Effector memory CD4-positive, alpha-beta T cell (primary cell): ENCODE measurements at regions not wholly inside any gene's neighbourhood (a gene's known extent, or its start where the extent isn't known, plus 50 kb on each side); places are given as distances from the start of the nearest gene placed in this dataset.

ENCODE experiments used
- DNase-seq, 3 donors: peaks; one replicate each; pipeline ENCODE4 v3.0.0-alpha.2; 2020
- H3K27ac ChIP-seq: 2 replicates; pipeline ENCODE4 v1.7.0; 2013; ENCODE audit warnings: mild to moderate bottlenecking, low read length, moderate library complexity; ENCODE audit not compliant: insufficient read depth, poor library complexity, severe bottlenecking
- H3K27me3 ChIP-seq: replicated peaks from 2 replicates; pipeline ENCODE4 v1.7.0; 2013; ENCODE audit warnings: mild to moderate bottlenecking, low read length; ENCODE audit not compliant: insufficient read depth, control insufficient read depth, poor library complexity, severe bottlenecking
- H3K36me3 ChIP-seq: 2 replicates; pipeline ENCODE4 v1.7.0; 2013; ENCODE audit warnings: mild to moderate bottlenecking, low read length, moderate library complexity; ENCODE audit not compliant: control insufficient read depth, insufficient read depth
- H3K4me1 ChIP-seq: 2 replicates; pipeline ENCODE4 v1.7.0; 2013; ENCODE audit warnings: low read length, mild to moderate bottlenecking; ENCODE audit not compliant: control insufficient read depth, insufficient read depth, poor library complexity, severe bottlenecking
- H3K4me3 ChIP-seq: 2 replicates; pipeline ENCODE4 v1.7.0; 2013; ENCODE audit warnings: low read length, low read depth, mild to moderate bottlenecking; ENCODE audit not compliant: insufficient read depth, poor library complexity, severe bottlenecking
- H3K9me3 ChIP-seq: 2 replicates; pipeline ENCODE4 v1.7.0; 2013; ENCODE audit warnings: mild to moderate bottlenecking, low read length, moderate library complexity; ENCODE audit not compliant: control insufficient read depth

DNA sequence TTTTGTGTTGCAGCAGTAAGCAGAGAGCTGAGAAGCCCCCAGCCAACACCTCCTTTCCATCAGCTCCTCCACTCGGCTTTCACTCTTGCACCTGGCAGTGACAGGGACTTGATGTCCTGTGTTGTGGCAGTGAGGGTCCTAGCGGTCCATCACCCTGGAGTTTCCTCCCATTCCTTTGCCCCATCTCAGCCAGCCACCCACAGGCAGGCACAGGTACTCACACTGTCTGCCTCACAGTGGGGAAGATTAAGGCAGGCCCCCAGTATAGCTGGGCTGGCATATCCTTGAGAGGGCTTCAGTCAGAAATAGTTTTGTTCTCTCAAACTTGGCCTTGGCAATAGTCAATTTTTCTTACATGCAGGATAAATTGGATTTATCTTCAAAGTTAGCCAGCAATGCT is 362.7 kb downstream of the GADD45G start:
- no peaks in the 10 kb centered on the region for H3K36me3 ChIP-seq
- no peaks in the 10 kb centered on the region for H3K4me1 ChIP-seq
- H3K9me3 ChIP-seq: no peaks in the 10 kb centered on the region
- H3K27ac ChIP-seq: no peak overlapping the region
- H3K27me3 ChIP-seq: no peaks in the 10 kb centered on the region
- no peak overlapping the region for H3K4me3 ChIP-seq
- no peak for DNase-seq

- H3K9me3 ChIP-seq: no peaks in the 10 kb centered on the region
- no peaks in the 10 kb centered on the region for H3K36me3 ChIP-seq
- DNase-seq: no peak
- H3K27ac ChIP-seq: no peak overlapping the region
- no peak overlapping the region for H3K4me3 ChIP-seq
- H3K4me1 ChIP-seq: no peaks in the 10 kb centered on the region
- no peaks in the 10 kb centered on the region for H3K27me3 ChIP-seq
These were observed 364.4 kb downstream of the GADD45G start for GRCh38 chr9:89969156-89969675.

DNA sequence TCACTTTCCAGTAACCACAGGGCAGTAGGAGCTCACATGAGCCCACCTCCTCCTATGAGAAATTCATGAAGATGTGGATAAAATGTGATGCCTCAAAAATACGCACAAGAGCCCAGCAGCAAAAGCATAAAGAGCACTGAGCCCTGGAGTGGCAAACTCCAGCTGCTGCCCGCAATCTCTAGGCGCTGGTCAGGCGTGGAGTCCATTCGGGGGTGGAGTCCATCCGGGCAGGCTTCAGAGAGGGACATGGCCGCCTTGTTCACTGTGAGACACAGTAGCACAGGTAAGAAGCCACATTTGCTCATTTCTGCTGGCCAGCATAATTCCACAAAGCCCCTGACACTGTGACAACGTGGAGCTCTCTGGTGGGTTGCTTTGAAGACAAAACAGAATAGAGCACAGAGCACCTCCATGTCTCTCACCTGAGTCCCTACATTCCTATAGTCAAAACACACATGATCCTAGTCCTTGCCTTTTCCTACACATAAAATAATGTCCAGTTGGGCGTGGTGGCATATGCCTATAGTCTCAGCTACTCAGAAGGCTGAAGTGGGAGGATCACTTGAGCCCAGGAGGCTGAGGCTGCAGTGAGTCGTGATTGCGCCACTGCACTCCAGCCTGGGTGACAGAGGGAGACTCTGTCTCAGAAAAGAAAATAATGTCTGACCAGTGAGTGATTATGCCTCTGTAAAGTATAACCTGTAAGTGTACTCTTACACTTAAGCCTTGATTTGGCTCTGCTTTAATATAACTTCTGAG is 365.2 kb downstream of the GADD45G start:
- DNase-seq: no peak
- no peaks in the 10 kb centered on the region for H3K36me3 ChIP-seq
- no peaks in the 10 kb centered on the region for H3K4me1 ChIP-seq
- H3K9me3 ChIP-seq: no peaks in the 10 kb centered on the region
- no peak overlapping the region for H3K27ac ChIP-seq
- no peaks in the 10 kb centered on the region for H3K27me3 ChIP-seq
- no peak overlapping the region for H3K4me3 ChIP-seq

- H3K4me3 ChIP-seq: no peak overlapping the region
These were observed 365.9 kb downstream of the GADD45G start for GRCh38 chr9:89970701-89971100.

GRCh38 chr9:89972535-89972934 is 367.7 kb downstream of the GADD45G start:
- Histone ChIP-seq H3K27ac (no peak overlapping the region), H3K9me3 (no peaks in the 10 kb centered on the region), H3K36me3 (no peaks in the 10 kb centered on the region), H3K27me3 (no peaks in the 10 kb centered on the region), H3K4me1 (no peaks in the 10 kb centered on the region), H3K4me3 (no peak overlapping the region)
- DNase-seq: no peak

More at GRCh38 chr9:89970701-89971100, 365.9 kb downstream of the GADD45G start:
- DNase-seq: no peak
- Histone ChIP-seq H3K27ac (no peak overlapping the region), H3K4me1 (no peaks in the 10 kb centered on the region), H3K36me3 (no peaks in the 10 kb centered on the region), H3K27me3 (no peaks in the 10 kb centered on the region), H3K9me3 (no peaks in the 10 kb centered on the region)

DNA sequence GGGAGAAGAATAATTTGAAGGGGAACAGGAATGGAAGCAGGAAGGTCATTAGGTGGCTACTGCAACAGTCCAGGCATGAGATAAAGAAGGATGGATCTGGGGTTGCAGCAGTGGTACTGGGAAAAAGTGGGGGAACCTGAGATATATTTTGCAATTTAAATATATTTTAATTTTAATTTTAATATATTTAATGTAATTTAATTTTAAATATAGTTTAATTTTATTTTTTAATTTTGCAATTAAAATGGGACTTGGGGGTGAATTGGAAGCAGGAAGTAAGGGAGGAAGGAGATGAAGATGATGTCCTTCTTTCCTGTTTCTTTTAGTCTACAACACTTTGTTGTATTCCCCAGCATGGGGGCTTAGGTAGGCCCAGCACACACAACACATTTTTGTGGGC is 369.8 kb downstream of the GADD45G start:
- no peaks in the 10 kb centered on the region for H3K27me3 ChIP-seq
- H3K4me1 ChIP-seq: no peaks in the 10 kb centered on the region
- no peak overlapping the region for H3K27ac ChIP-seq
- no peaks in the 10 kb centered on the region for H3K36me3 ChIP-seq
- H3K9me3 ChIP-seq: no peaks in the 10 kb centered on the region
- H3K4me3 ChIP-seq: no peak overlapping the region
- DNase-seq: no peak

DNA sequence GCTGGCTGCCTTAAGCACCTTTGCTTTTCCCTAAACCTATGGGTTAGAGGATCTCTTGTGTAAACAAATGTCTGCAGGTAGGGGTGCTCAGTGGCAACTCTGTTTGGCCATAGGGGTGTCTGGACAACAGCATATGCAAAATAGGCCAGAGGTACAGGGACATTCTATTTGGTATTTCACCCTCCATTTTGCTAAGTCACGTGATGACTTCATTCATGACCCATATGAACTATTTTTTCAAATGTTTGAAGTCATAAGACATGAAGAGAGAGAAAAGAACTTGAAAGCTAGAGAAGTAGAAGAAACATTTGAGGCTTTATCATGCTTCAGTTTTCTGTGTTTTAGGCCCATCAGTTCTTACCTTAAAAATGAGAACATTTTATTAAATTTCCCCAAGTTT is 370.2 kb downstream of the GADD45G start:
- Histone ChIP-seq H3K4me3 (no peak overlapping the region), H3K27ac (no peak overlapping the region)

DNA sequence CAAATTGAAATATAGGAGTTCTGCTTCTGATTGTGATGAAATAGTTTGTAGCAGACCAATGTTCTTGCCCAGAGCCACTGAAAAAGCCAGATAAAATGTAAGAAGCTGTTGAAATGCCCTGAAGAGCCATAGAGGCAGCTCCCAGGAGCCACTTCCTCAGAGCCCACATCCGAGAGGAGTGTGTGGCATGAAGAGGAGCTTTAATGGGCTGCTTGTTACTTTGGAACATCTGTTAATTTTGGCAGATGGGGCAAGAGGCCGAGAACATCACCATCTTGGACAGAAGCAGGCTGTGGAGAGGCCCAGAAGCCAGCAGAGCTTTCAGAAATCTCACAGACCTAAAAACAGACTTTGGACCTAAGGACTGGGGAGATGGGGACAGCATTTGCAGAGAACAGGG is 370.8 kb downstream of the GADD45G start:
- no peaks in the 10 kb centered on the region for H3K36me3 ChIP-seq
- no peak overlapping the region for H3K27ac ChIP-seq
- H3K9me3 ChIP-seq: no peaks in the 10 kb centered on the region
- no peaks in the 10 kb centered on the region for H3K4me1 ChIP-seq
- H3K27me3 ChIP-seq: no peaks in the 10 kb centered on the region
- no peak overlapping the region for H3K4me3 ChIP-seq
- DNase-seq: no peak

More for the DNA sequence above, 370.2 kb downstream of the GADD45G start:
- no peak for DNase-seq
- no peaks in the 10 kb centered on the region for H3K9me3 ChIP-seq
- no peaks in the 10 kb centered on the region for H3K27me3 ChIP-seq
- H3K36me3 ChIP-seq: no peaks in the 10 kb centered on the region
- H3K4me1 ChIP-seq: no peaks in the 10 kb centered on the region

DNA sequence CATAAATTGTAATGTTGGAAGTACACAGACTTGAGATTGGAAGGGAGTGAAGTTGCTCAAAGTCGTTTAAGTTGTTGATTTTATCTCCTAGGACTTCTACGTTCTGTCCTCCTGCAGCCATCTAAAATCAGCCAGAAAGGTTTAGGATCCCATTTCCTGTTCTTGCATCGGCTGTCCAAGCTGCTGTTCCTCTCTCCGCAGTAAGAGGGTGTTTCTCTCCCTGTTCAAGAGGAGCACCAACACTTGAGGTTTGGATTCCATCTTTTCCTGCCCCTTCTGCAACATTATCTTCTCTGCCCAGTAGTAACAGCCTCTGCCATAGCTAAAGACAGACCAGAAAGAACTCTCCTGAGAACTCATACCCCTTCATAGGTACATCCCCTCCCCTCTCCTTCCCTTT is 373.4 kb downstream of the GADD45G start:
- H3K27me3 ChIP-seq: no peaks in the 10 kb centered on the region
- DNase-seq: no peak
- H3K4me3 ChIP-seq: no peak overlapping the region
- no peak overlapping the region for H3K27ac ChIP-seq
- no peaks in the 10 kb centered on the region for H3K36me3 ChIP-seq
- no peaks in the 10 kb centered on the region for H3K4me1 ChIP-seq
- no peaks in the 10 kb centered on the region for H3K9me3 ChIP-seq

GRCh38 chr9:89980600-89980999 is 375.8 kb downstream of the GADD45G start:
- Histone ChIP-seq H3K9me3 (no peaks in the 10 kb centered on the region), H3K4me1 (no peaks in the 10 kb centered on the region), H3K4me3 (no peak overlapping the region), H3K27ac (no peak overlapping the region), H3K36me3 (no peaks in the 10 kb centered on the region), H3K27me3 (no peaks in the 10 kb centered on the region)
- DNase-seq: no peak
